ENCODE measurements at regions not wholly inside any gene's neighbourhood (a gene's known extent, or its start where the extent isn't known, plus 50 kb on each side); places are given as distances from the start of the nearest gene placed in this dataset.
"Not testable (repeated sequence)": the region's sequence is repeated elsewhere in the genome, so short reads cannot be mapped to it uniquely, and the experiment has no call there.

GRCh38 chr10:21285742-21286331, 239.6 kb downstream of the SKIDA1 start:
- no peak for DNase-seq

GRCh38 chr10:21285207-21285606, 240.3 kb downstream of the SKIDA1 start:
- DNase-seq: no peak

- DNase-seq: no peak
Observed at GRCh38 chr10:21284301-21284700, 241.2 kb downstream of the SKIDA1 start.

GRCh38 chr10:21283053-21283452, 242.4 kb downstream of the SKIDA1 start:
- not testable (repeated sequence) for DNase-seq

- DNase-seq: no peak
Observed at GRCh38 chr10:21281765-21282484, 243.6 kb downstream of the SKIDA1 start.

GRCh38 chr10:21280971-21281572, 244.4 kb downstream of the SKIDA1 start:
- no peak for DNase-seq

GRCh38 chr10:21280037-21280436, 245.4 kb downstream of the SKIDA1 start:
- DNase-seq: no peak

- no peak for DNase-seq
Observed at GRCh38 chr10:21279217-21279575, 246.3 kb downstream of the SKIDA1 start.

GRCh38 chr10:21278491-21279216, 246.8 kb downstream of the SKIDA1 start:
- DNase-seq: peak; percentile 33 to 70

- no peak for DNase-seq
Observed at GRCh38 chr10:21273400-21273968, 252.0 kb downstream of the SKIDA1 start.

- no peak for DNase-seq
Observed at GRCh38 chr10:21272643-21273399, 252.7 kb downstream of the SKIDA1 start.

GRCh38 chr10:21270976-21271375, 254.5 kb downstream of the SKIDA1 start:
- DNase-seq: no peak

- no peak for DNase-seq
Observed at GRCh38 chr10:21269289-21269688, 256.2 kb downstream of the SKIDA1 start.

- DNase-seq: no peak
Observed at GRCh38 chr10:21265622-21266021, 259.9 kb downstream of the SKIDA1 start.

GRCh38 chr10:21264271-21264670, 261.2 kb downstream of the SKIDA1 start:
- no peak for DNase-seq

- DNase-seq: no peak
Observed at GRCh38 chr10:21263839-21264238, 261.6 kb downstream of the SKIDA1 start.

GRCh38 chr10:21263263-21263803, 262.1 kb downstream of the SKIDA1 start:
- no peak for DNase-seq

GRCh38 chr10:21261842-21262294, 263.6 kb downstream of the SKIDA1 start:
- no peak for DNase-seq

- no peak for DNase-seq
Observed at GRCh38 chr10:21260506-21261149, 264.9 kb downstream of the SKIDA1 start.

- no peak for DNase-seq
Observed at GRCh38 chr10:21260066-21260465, 265.4 kb downstream of the SKIDA1 start.

GRCh38 chr10:21257919-21258318, 267.6 kb downstream of the SKIDA1 start:
- DNase-seq: no peak

- DNase-seq: no peak
Observed at GRCh38 chr10:21257191-21257590, 268.3 kb downstream of the SKIDA1 start.

Data from NCI-H524 (cell line).